ENCODE measurements at regions not wholly inside any gene's neighbourhood (a gene's known extent, or its start where the extent isn't known, plus 50 kb on each side); places are given as distances from the start of the nearest gene placed in this dataset.

- H3K9me3 ChIP-seq, result no peaks in the 10 kb centered on the region
- Mint-ChIP-seq H3K27ac (ENCODE audit: unreplicated experiment) (no peak overlapping the region), H3K4me3 (ENCODE audit: unreplicated experiment) (no peak overlapping the region), H3K36me3 (ENCODE audit: insufficient read depth, unreplicated experiment) (no peaks in the 10 kb centered on the region), H3K27me3 (ENCODE audit: insufficient read depth, unreplicated experiment) (no peaks in the 10 kb centered on the region), H3K9me3 (ENCODE audit: unreplicated experiment) (no peaks in the 10 kb centered on the region), H3K4me1 (ENCODE audit: low read depth, unreplicated experiment) (no peaks in the 10 kb centered on the region)
- no peaks in the 10 kb centered on the region for H3K36me3 ChIP-seq (ENCODE audit: control insufficient read depth, insufficient read depth, low read length)
- no peaks in the 10 kb centered on the region for H3K27me3 ChIP-seq (replicated peaks; ENCODE audit: control insufficient read depth, insufficient read depth, low read length)
- intact Hi-C loops (cut with micrococcal nuclease; ENCODE audit: unreplicated experiment), result no loop called here
- no peaks in the 10 kb centered on the region for H3K4me1 ChIP-seq
- ChIA-PET POLR2A (no interaction called here), CTCF (no interaction called here)
- DNase-seq, result no peak
- BruUV-seq (replicated peaks), result no TSS peak
- TF ChIP-seq CTCF (IDR thresholded peaks at IDR 0.05; ENCODE audit: insufficient read depth in 1 of 2, low read depth in 1 of 2, low read length in 1 of 2, severe bottlenecking in 1 of 2, unreplicated experiment in 1 of 2), result no peak
- no peak overlapping the region for H3K4me3 ChIP-seq (ENCODE audit: low read depth, low read length)
These were observed 156.4 kb upstream of the RASGRP1 start for GRCh38 chr15:38720893-38721567.

GRCh38 chr15:38721568-38721945, 156.9 kb upstream of the RASGRP1 start:
- Histone ChIP-seq H3K4me3 (ENCODE audit: low read depth, low read length) (no peak overlapping the region), H3K9me3 (no peaks in the 10 kb centered on the region), H3K36me3 (ENCODE audit: control insufficient read depth, insufficient read depth, low read length) (no peaks in the 10 kb centered on the region), H3K4me1 (no peaks in the 10 kb centered on the region), H3K27me3 (replicated peaks; ENCODE audit: control insufficient read depth, insufficient read depth, low read length) (no peaks in the 10 kb centered on the region)
- POLR2A ChIA-PET, result no interaction called here
- Mint-ChIP-seq H3K27me3 (ENCODE audit: insufficient read depth, unreplicated experiment) (no peaks in the 10 kb centered on the region), H3K9me3 (ENCODE audit: unreplicated experiment) (no peaks in the 10 kb centered on the region), H3K36me3 (ENCODE audit: insufficient read depth, unreplicated experiment) (no peaks in the 10 kb centered on the region), H3K4me1 (ENCODE audit: low read depth, unreplicated experiment) (no peaks in the 10 kb centered on the region), H3K27ac (ENCODE audit: unreplicated experiment) (no peak overlapping the region), H3K4me3 (ENCODE audit: unreplicated experiment) (no peak overlapping the region)
- BruUV-seq (replicated peaks), result no TSS peak
- TF ChIP-seq CTCF (IDR thresholded peaks at IDR 0.05; ENCODE audit: insufficient read depth in 1 of 2, low read depth in 1 of 2, low read length in 1 of 2, severe bottlenecking in 1 of 2, unreplicated experiment in 1 of 2), result no peak
- intact Hi-C loops (cut with micrococcal nuclease; ENCODE audit: unreplicated experiment), result no loop called here
- no peak for DNase-seq
- CTCF ChIA-PET, result no interaction called here

- Mint-ChIP-seq H3K36me3 (ENCODE audit: insufficient read depth, unreplicated experiment) (no peaks in the 10 kb centered on the region), H3K27me3 (ENCODE audit: insufficient read depth, unreplicated experiment) (no peaks in the 10 kb centered on the region), H3K4me3 (ENCODE audit: unreplicated experiment) (no peak overlapping the region), H3K27ac (ENCODE audit: unreplicated experiment) (no peak overlapping the region), H3K9me3 (ENCODE audit: unreplicated experiment) (no peaks in the 10 kb centered on the region), H3K4me1 (ENCODE audit: low read depth, unreplicated experiment) (no peaks in the 10 kb centered on the region)
- intact Hi-C loops (cut with micrococcal nuclease; ENCODE audit: unreplicated experiment), result no loop called here
- ChIA-PET POLR2A (no interaction called here), CTCF (no interaction called here)
- Histone ChIP-seq H3K27me3 (replicated peaks; ENCODE audit: control insufficient read depth, insufficient read depth, low read length) (no peaks in the 10 kb centered on the region), H3K9me3 (no peaks in the 10 kb centered on the region), H3K4me1 (no peaks in the 10 kb centered on the region), H3K4me3 (ENCODE audit: low read depth, low read length) (no peak overlapping the region), H3K36me3 (ENCODE audit: control insufficient read depth, insufficient read depth, low read length) (no peaks in the 10 kb centered on the region)
- no peak for DNase-seq
- BruUV-seq (replicated peaks), result no TSS peak
- TF ChIP-seq CTCF (IDR thresholded peaks at IDR 0.05; ENCODE audit: insufficient read depth in 1 of 2, low read depth in 1 of 2, low read length in 1 of 2, severe bottlenecking in 1 of 2, unreplicated experiment in 1 of 2), result no peak
These were observed 157.6 kb upstream of the RASGRP1 start for GRCh38 chr15:38722236-38722635.

Data from Caco-2 (cell line).